K562 (cell line): ENCODE measurements at regions not wholly inside any gene's neighbourhood (a gene's known extent, or its start where the extent isn't known, plus 50 kb on each side); places are given as distances from the start of the nearest gene placed in this dataset.

Experiments
- CREB5 ChIP-seq: fragments of 250-450 bp; sonication (Bioruptor Pico); IDR thresholded peaks from 2 replicates; pipeline ENCODE4 v1.5.0; 2020; ENCODE audit warnings: mild to moderate bottlenecking
- E2F4 ChIP-seq: sonication (generic); formaldehyde crosslinking; IDR thresholded peaks from 2 replicates; pipeline ENCODE4 v1.8.0; 2022; ENCODE audit warnings: mild to moderate bottlenecking, low read depth, missing genetic modification reagents
- MLX ChIP-seq, 2 experiments: fragments of 450-650 bp in 1 of 2; sonication (generic) in 1 of 2; formaldehyde crosslinking; conservative IDR thresholded peaks; 2 replicates each; pipeline versions ENCODE4 v1.4.0 to v1.8.1; 2020 to 2022; ENCODE audit warnings: mild to moderate bottlenecking in 1 of 2, missing genetic modification reagents in 1 of 2
- NFYB ChIP-seq: IDR thresholded peaks from 2 replicates; pipeline ENCODE4 v1.6.1; 2011; ENCODE audit warnings: mild to moderate bottlenecking, moderate library complexity; ENCODE audit not compliant: insufficient read length; ENCODE audit errors: extremely low read depth
- TBL1XR1 ChIP-seq, 2 experiments: IDR thresholded peaks; 2 replicates each; pipeline ENCODE4 v1.6.1; 2012; ENCODE audit warnings: improper control_type of control experiment in 2 of 2, low read length in 2 of 2, mild to moderate bottlenecking in 1 of 2
- TF ChIP-seq, protein P1 (sequence below): fragments of 250-450 bp; sonication (Bioruptor Pico); IDR thresholded peaks from 2 replicates; pipeline ENCODE4 v1.8.0; 2022; ENCODE audit warnings: inconsistent platforms

DNA sequence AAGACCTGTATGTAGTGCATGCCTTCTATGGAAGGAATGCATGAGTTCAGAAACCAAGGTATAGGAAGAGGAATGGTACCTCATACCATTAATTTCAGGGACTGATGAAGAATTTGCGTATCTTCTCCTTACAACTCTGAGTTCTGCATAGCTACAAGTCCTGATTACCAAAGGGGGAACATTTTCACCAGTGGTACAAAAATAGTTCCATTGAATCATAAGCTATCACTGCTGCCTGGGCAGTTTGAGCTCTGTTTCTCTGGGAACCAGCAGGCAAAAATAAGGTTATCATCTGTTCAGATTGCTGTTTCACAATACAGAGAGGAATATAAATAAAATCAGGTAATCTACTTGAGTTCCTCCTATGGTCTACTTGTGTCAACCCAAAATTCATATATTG, 77.9 kb upstream of the GNPDA2 start (continued):
- no peak for TF ChIP-seq E2F4 (CRISPR knock-in tag)
- TF ChIP-seq NFYB = no peak
- no peak for TF ChIP-seq CREB5 (CRISPR knock-in tag)
- TF ChIP-seq MLX (CRISPR knock-in tag; conservative IDR thresholded peaks at IDR 0.05) = no peak
- TF ChIP-seq, protein P1, sequence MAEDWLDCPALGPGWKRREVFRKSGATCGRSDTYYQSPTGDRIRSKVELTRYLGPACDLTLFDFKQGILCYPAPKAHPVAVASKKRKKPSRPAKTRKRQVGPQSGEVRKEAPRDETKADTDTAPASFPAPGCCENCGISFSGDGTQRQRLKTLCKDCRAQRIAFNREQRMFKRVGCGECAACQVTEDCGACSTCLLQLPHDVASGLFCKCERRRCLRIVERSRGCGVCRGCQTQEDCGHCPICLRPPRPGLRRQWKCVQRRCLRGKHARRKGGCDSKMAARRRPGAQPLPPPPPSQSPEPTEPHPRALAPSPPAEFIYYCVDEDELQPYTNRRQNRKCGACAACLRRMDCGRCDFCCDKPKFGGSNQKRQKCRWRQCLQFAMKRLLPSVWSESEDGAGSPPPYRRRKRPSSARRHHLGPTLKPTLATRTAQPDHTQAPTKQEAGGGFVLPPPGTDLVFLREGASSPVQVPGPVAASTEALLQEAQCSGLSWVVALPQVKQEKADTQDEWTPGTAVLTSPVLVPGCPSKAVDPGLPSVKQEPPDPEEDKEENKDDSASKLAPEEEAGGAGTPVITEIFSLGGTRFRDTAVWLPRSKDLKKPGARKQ (CRISPR knock-in tag) = no peak
- no peak for TF ChIP-seq TBL1XR1 (IDR thresholded peaks at IDR 0.05; ENCODE audit: low read length in 2 of 2)
